ENCODE measurements at regions not wholly inside any gene's neighbourhood (a gene's known extent, or its start where the extent isn't known, plus 50 kb on each side); places are given as distances from the start of the nearest gene placed in this dataset.

- no peak for TF ChIP-seq CTCF (IDR thresholded peaks at IDR 0.05; ENCODE audit: insufficient read depth, low read length, poor library complexity, severe bottlenecking)
- Histone ChIP-seq H3K36me3 (ENCODE audit: control insufficient read depth, insufficient read depth, low read length) (no peaks in the 10 kb centered on the region), H3K27me3 (ENCODE audit: control insufficient read depth, insufficient read depth, low read length) (no peaks in the 10 kb centered on the region), H3K4me3 (ENCODE audit: low read depth, low read length) (no peak overlapping the region)
- DNase-seq (ENCODE audit: low read depth) = peak; percentile 61
These were observed 139.6 kb downstream of the RASEF start for GRCh38 chr9:82923092-82923911.

- Histone ChIP-seq H3K4me3 (ENCODE audit: low read depth, low read length) (no peak overlapping the region), H3K36me3 (ENCODE audit: control insufficient read depth, insufficient read depth, low read length) (no peaks in the 10 kb centered on the region), H3K27me3 (ENCODE audit: control insufficient read depth, insufficient read depth, low read length) (no peaks in the 10 kb centered on the region)
- no peak for TF ChIP-seq CTCF (IDR thresholded peaks at IDR 0.05; ENCODE audit: insufficient read depth, low read length, poor library complexity, severe bottlenecking)
- DNase-seq (ENCODE audit: low read depth) = no peak
These were observed 138.9 kb downstream of the RASEF start for GRCh38 chr9:82923912-82924605.
